B cell (primary cell): ENCODE measurements at regions not wholly inside any gene's neighbourhood (a gene's known extent, or its start where the extent isn't known, plus 50 kb on each side); places are given as distances from the start of the nearest gene placed in this dataset.

ENCODE experiments used
- ATAC-seq: fragments of 200-7000 bp; cut with Tn5 transposase; one replicate; pipeline ENCODE4 v1.10.0; 2021; ENCODE audit warnings: low read depth, mild to moderate bottlenecking, moderate number of reproducible peaks, moderate library complexity
- CTCF ChIA-PET: fragments of 350-600 bp; sonication (Branson Sonifier 250); formaldehyde crosslinking; loops from one replicate; lab custom pipeline; 2021; ENCODE audit warnings: antibody characterized with exemption, inconsistent platforms; lab: Charles Lee
- POLR2A ChIA-PET: fragments of 350-600 bp; sonication (Branson Sonifier 250); formaldehyde crosslinking; loops from one replicate; lab custom pipeline; 2021; ENCODE audit warnings: antibody characterized with exemption; lab: Charles Lee
- DNase-seq: peaks from one replicate; pipeline ENCODE4 v3.0.0; 2013
- H2AFZ ChIP-seq: 2 replicates; pipeline ENCODE4 v1.6.1; 2012; ENCODE audit warnings: mild to moderate bottlenecking, low read depth, low read length; ENCODE audit not compliant: insufficient read depth, poor library complexity, severe bottlenecking
- H3K27ac ChIP-seq, 2 donors: 1 replicate in 1 of 2; 2 replicates in 1 of 2; pipeline ENCODE4 v1.5.1; 2012 to 2013; ENCODE audit warnings: low read length in 2 of 2, mild to moderate bottlenecking in 2 of 2, moderate library complexity in 1 of 2
- H3K27me3 ChIP-seq, 4 experiments: fragments of 200-600 bp in 1 of 4; sonication (generic) in 1 of 4; replicated peaks in 1 of 4; 1 replicate in 2 of 4; 2 replicates in 2 of 4; pipeline versions ENCODE4 v1.6.1 to v1.7.0; 2013 to 2016; ENCODE audit warnings: low read length in 3 of 4, mild to moderate bottlenecking in 2 of 4, mixed read lengths in 1 of 4, moderate library complexity in 1 of 4; ENCODE audit not compliant: insufficient read depth in 4 of 4, control insufficient read depth in 3 of 4; ENCODE audit errors: control extremely low read depth in 1 of 4
- H3K36me3 ChIP-seq, 2 experiments: replicated peaks in 1 of 2; 1 replicate in 1 of 2; 2 replicates in 1 of 2; pipeline versions ENCODE4 v1.6.1 to v1.7.1; 2013; ENCODE audit warnings: low read length in 1 of 2; ENCODE audit not compliant: insufficient read depth in 2 of 2, control insufficient read depth in 1 of 2; ENCODE audit errors: control extremely low read depth in 1 of 2, extremely low read depth in 1 of 2
- H3K4me1 ChIP-seq, 2 donors: fragments of 200-600 bp in 1 of 2; sonication (generic) in 1 of 2; 1 replicate in 1 of 2; 2 replicates in 1 of 2; pipeline versions ENCODE4 v1.5.1 to v1.6.1; 2013 to 2017; ENCODE audit warnings: low read length in 2 of 2; ENCODE audit not compliant: control insufficient read depth in 2 of 2, insufficient read depth in 2 of 2
- H3K4me2 ChIP-seq: replicated peaks from 2 replicates; pipeline ENCODE3; 2012; ENCODE audit warnings: mild to moderate bottlenecking, low read depth, low read length; ENCODE audit not compliant: poor library complexity, severe bottlenecking
- H3K4me3 ChIP-seq, 5 experiments: fragments of 200-600 bp in 1 of 5; sonication (generic) in 1 of 5; 1 replicate in 3 of 5; 2 replicates in 2 of 5; pipeline versions ENCODE4 v1.5.1 to v1.7.0; 2011 to 2016; ENCODE audit warnings: low read length in 4 of 5, mild to moderate bottlenecking in 4 of 5, low read depth in 2 of 5, control low read depth in 1 of 5, moderate library complexity in 1 of 5; ENCODE audit not compliant: insufficient read depth in 1 of 5; ENCODE audit errors: control extremely low read depth in 1 of 5, extremely low read depth in 1 of 5
- H3K79me2 ChIP-seq: fragments of 200-600 bp; sonication (generic); one replicate; pipeline ENCODE4 v1.6.0; 2016; ENCODE audit warnings: low read length; ENCODE audit not compliant: control insufficient read depth, insufficient read depth
- H3K9ac ChIP-seq: fragments of 200-600 bp; sonication (generic); 2 replicates; pipeline ENCODE4 v1.6.1; 2017; ENCODE audit warnings: mild to moderate bottlenecking, low read length, moderate library complexity
- H3K9me3 ChIP-seq, 3 donors: one replicate each; pipeline versions ENCODE4 v1.6.1 to v1.7.1; 2013; ENCODE audit warnings: low read length in 2 of 3; ENCODE audit not compliant: control insufficient read depth in 2 of 3, insufficient read depth in 1 of 3; ENCODE audit errors: control extremely low read depth in 1 of 3
- H4K20me1 ChIP-seq: 2 replicates; pipeline ENCODE4 v1.6.0; 2012; ENCODE audit warnings: mild to moderate bottlenecking, low read length; ENCODE audit not compliant: insufficient read depth, control insufficient read depth, poor library complexity, severe bottlenecking
- H3K27ac Mint-ChIP-seq: one replicate; pipeline ENCODE4 v1.8.0; 2021; ENCODE audit warnings: mixed read lengths
- H3K27me3 Mint-ChIP-seq: one replicate; pipeline ENCODE4 v1.8.0; 2021; ENCODE audit warnings: mixed read lengths
- H3K4me1 Mint-ChIP-seq: one replicate; pipeline ENCODE4 v1.8.0; 2021; ENCODE audit warnings: mixed read lengths
- H3K4me3 Mint-ChIP-seq: one replicate; pipeline ENCODE4 v1.8.0; 2021; ENCODE audit warnings: mixed read lengths
- H3K9me3 Mint-ChIP-seq: one replicate; pipeline ENCODE4 v1.8.0; 2022; ENCODE audit warnings: mixed read lengths; ENCODE audit not compliant: insufficient read depth
- CTCF ChIP-seq: fragments of 200-600 bp; IDR thresholded peaks from one replicate; pipeline ENCODE4 v1.8.0; 2022; ENCODE audit warnings: antibody characterized with exemption, mild to moderate bottlenecking
- EZH2 ChIP-seq: IDR thresholded peaks from 2 replicates; pipeline ENCODE4 v1.6.1; 2012; ENCODE audit warnings: borderline replicate concordance, low read depth, mild to moderate bottlenecking, moderate library complexity, low read length; ENCODE audit not compliant: insufficient read depth, poor library complexity, severe bottlenecking
- WGBS: methylation state at CpG from one replicate; pipeline ENCODE4 v1.1.5; 2013; ENCODE audit warnings: missing lambda C conversion rate; ENCODE audit not compliant: insufficient coverage; 5-methylcytosine and 5-hydroxymethylcytosine counted together
- intact Hi-C: fragments of 100-400 bp; cut with micrococcal nuclease; formaldehyde crosslinking; loops from one replicate; pipeline ENCODE4 v1.10.0; 2022

DNA sequence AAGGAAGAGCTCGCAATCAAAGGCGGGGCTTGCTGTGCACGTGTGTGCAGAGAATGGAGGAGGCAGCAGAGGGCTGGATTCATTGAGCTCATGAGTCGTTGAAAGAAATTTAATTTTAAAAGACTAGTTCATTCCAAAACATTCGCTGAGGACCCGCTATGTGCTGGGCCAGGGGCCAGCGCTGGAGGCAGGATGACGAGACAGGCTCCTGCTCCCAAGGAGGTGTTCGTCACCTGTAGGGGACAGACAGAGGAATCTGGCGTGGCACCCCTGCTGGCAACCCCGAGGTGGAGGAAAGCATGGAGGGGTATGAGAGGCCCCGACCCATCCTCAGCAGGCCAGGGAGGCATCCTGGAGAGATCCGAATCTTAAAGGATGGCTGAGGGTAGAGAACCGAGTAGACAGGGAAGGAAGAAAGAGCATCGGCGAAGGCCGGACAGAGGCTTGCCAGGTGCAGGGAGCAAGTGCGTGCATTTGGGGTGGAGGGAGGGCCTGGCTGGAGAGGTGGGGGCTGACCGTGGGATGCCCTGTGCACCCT lies 96.4 kb downstream of the CPZ start:
- H4K20me1 ChIP-seq: no peaks in the 10 kb centered on the region
- no peak overlapping the region for H3K4me2 ChIP-seq
- POLR2A ChIA-PET: no interaction called here
- intact Hi-C loops: no loop called here
- WGBS: 77% methylated on average over 16 of the region's 19 CpGs
- H3K79me2 ChIP-seq: no peaks in the 10 kb centered on the region
- no peak overlapping the region for H3K4me3 Mint-ChIP-seq
- no peaks in the 10 kb centered on the region for H3K4me1 ChIP-seq
- peaks cover 0 to 34% (median 0%) of the 10 kb centered on the region in 3 donors for H3K9me3 ChIP-seq
- no peaks in the 10 kb centered on the region for H3K36me3 ChIP-seq
- H3K9me3 Mint-ChIP-seq: no peaks in the 10 kb centered on the region
- no peak for ATAC-seq
- no peak overlapping the region for H3K27ac ChIP-seq
- H3K4me1 Mint-ChIP-seq: no peaks in the 10 kb centered on the region
- TF ChIP-seq EZH2: no peak
- TF ChIP-seq CTCF: no peak
- CTCF ChIA-PET: no interaction called here
- no peak overlapping the region for H3K9ac ChIP-seq
- no peak overlapping the region for H3K4me3 ChIP-seq
- H2AFZ ChIP-seq: no peak overlapping the region
- no peaks in the 10 kb centered on the region for H3K27me3 ChIP-seq
- no peak overlapping the region for H3K27ac Mint-ChIP-seq
- no peak for DNase-seq
- peaks cover 6% of the 10 kb centered on the region for H3K27me3 Mint-ChIP-seq

DNA sequence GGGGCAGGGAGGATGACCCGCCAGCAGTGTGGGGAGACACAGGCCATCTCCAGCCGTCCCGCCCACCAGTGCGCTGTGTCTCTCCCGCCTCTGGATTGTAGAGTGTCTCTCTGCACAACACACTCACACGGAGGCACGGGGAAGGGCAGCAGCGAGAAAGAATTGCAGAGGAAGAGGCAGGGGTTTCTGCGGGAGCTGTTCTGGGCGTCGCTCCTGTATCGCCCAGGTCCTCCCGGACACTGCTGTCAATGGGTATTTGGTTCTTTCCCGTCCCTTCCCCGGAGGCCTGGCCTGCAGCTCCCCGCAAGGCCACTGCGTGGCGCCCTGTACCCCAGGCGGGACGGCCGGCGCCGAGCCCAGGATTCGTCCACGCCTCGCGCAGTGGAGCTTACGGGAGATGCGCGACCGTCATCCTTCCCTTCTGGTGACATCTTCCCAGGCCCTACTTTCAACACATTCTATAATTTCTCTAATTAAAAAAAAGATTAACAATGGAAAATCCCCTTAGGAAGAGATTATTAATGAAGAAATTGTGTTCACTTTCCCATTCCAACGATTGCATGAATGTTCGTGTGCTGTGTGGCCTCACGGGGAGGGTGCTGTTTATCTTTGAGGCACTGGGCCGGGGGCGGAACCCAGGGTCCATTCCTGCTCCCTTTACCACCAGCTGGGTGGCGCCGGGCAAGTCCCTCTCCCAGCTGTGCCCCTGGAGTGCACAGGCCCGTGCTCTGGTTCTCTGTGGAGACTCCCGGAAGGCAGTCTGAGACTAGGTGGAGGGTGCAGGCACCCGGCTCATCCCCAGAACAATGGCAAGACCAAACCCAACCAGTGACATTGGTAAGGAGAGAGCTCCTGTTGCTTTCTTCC lies 95.7 kb downstream of the CPZ start:
- no peak overlapping the region for H3K27ac ChIP-seq
- no peak overlapping the region for H3K9ac ChIP-seq
- H3K79me2 ChIP-seq: no peaks in the 10 kb centered on the region
- H3K4me3 ChIP-seq: no peak overlapping the region
- H3K4me1 Mint-ChIP-seq: no peaks in the 10 kb centered on the region
- H3K9me3 ChIP-seq: peaks cover 0 to 34% (median 0%) of the 10 kb centered on the region in 3 donors
- H3K27me3 Mint-ChIP-seq: peaks cover 6% of the 10 kb centered on the region
- H3K4me2 ChIP-seq: no peak overlapping the region
- no peaks in the 10 kb centered on the region for H3K4me1 ChIP-seq
- no peaks in the 10 kb centered on the region for H3K27me3 ChIP-seq
- H2AFZ ChIP-seq: no peak overlapping the region
- WGBS: 27% methylated on average over 29 of the region's 41 CpGs
- H3K27ac Mint-ChIP-seq: no peak overlapping the region
- no peaks in the 10 kb centered on the region for H4K20me1 ChIP-seq
- no peak for DNase-seq
- ChIA-PET CTCF (no interaction called here), POLR2A (no interaction called here)
- H3K4me3 Mint-ChIP-seq: no peak overlapping the region
- intact Hi-C loops: no loop called here
- no peaks in the 10 kb centered on the region for H3K36me3 ChIP-seq
- H3K9me3 Mint-ChIP-seq: no peaks in the 10 kb centered on the region
- TF ChIP-seq EZH2: no peak
- TF ChIP-seq CTCF: no peak
- ATAC-seq: no peak
